D721Med (cell line): ENCODE measurements at regions not wholly inside any gene's neighbourhood (a gene's known extent, or its start where the extent isn't known, plus 50 kb on each side); places are given as distances from the start of the nearest gene placed in this dataset.

ENCODE experiments used
- DNase-seq: peaks from one replicate; pipeline ENCODE4 v3.0.0; 2011; ENCODE audit warnings: low spot score; ENCODE audit not compliant: insufficient read length
- FAIRE-seq: peaks from 2 replicates; lab custom pipeline; 2011; peaks lifted over from hg19 to GRCh38; lab: Jason Lieb, UNC
- TF ChIP-seq, protein P1 (sequence below): IDR thresholded peaks from 2 replicates; pipeline ENCODE4 v1.5.1; 2012; ENCODE audit warnings: mild to moderate bottlenecking, control low read depth; ENCODE audit not compliant: insufficient read depth; ENCODE audit errors: missing control alignments

DNA sequence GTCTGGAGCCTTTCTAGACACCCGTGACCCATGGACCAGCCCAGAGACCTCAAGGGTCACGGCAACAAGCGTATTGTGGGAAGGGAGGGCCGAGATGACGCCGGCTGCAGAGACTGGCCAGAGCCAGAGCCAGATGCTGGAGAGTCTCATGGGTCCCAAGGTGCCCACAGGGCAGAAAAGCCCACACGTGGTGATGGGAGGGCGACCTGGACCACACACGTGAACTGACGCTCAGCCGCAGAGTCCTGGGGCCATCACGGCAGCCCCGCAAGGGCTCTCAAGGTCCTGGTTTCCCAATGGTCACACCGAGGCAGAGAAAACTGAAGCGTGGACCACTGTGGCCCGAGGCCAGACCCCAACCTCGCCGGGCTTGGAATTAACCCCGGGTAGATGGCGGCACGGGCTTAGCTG lies 92.6 kb downstream of the YTHDF1 start:
- FAIRE-seq (no peak), DNase-seq (no peak)
- TF ChIP-seq, protein P1, sequence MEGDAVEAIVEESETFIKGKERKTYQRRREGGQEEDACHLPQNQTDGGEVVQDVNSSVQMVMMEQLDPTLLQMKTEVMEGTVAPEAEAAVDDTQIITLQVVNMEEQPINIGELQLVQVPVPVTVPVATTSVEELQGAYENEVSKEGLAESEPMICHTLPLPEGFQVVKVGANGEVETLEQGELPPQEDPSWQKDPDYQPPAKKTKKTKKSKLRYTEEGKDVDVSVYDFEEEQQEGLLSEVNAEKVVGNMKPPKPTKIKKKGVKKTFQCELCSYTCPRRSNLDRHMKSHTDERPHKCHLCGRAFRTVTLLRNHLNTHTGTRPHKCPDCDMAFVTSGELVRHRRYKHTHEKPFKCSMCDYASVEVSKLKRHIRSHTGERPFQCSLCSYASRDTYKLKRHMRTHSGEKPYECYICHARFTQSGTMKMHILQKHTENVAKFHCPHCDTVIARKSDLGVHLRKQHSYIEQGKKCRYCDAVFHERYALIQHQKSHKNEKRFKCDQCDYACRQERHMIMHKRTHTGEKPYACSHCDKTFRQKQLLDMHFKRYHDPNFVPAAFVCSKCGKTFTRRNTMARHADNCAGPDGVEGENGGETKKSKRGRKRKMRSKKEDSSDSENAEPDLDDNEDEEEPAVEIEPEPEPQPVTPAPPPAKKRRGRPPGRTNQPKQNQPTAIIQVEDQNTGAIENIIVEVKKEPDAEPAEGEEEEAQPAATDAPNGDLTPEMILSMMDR = no peak

DNA sequence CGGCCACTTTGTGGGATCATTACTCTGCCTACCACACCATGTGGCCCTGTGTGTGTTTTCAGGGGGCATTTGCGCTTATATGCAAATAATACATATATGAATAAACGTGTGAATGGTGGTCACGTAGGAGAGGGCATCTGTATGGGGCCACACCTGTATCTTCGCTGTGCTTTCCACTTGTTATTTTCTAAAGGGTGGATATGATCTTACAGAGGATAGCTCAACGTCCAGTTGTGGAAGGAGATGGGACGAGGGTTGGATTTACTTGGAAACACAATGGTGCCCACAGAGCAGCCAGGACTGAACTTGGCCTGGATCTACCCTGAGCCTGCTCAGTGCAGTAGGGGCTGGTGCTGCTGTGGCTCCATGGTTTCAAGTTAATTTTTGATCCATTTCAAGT lies 93.3 kb downstream of the YTHDF1 start:
- TF ChIP-seq, protein P1 = no peak
- FAIRE-seq (no peak), DNase-seq (no peak)

DNA sequence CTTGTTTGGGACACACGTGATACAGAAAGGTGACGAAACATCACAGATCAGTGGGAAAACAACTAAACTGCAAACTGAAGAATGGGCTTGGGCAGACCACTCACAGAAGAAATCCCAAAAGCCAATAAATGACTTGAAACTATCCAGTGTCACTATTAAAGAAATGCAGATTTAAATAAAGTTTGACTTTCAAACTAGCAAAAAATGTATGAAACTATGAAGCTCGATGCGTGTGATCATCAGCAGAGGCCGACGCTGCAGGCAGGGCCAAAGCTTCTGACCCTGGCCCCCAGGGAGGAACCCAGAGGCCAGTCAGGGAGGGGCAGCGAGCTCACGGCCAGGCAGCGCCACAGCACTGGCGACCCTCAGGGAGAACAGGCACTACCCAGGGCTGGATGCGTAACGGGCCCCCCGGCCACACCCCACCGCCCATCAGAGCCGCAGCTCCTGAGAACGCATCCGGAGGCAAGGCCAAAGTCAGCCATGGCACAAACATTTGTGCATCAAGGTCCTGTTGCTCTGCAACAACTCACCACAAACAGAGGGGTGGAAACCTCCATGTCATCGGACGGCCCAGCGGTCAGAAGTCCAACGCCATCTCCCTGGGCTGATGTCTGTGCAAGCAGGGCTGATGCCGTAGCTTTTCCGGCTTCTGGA lies 94.1 kb downstream of the YTHDF1 start:
- FAIRE-seq (no peak), DNase-seq (no peak)
- TF ChIP-seq, protein P1 = no peak

DNA sequence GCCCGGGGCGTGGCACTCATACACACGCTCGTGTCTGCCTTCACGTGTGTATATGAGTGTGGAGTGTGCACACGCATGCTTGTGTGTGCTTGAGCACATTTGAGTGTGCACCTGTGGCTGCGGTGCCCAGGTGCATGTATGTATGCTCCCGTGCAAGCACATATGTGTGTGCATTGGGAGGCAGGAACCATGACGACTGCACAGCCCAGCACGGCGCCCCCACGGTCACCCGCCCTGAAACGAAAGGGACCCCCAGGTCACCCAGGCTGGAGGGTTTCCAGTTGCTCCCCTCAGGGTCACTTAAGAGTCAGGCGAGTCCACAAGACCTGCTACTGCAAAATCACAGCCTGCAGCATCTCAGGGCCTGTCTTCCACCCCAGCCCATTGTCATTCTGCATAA lies 94.7 kb downstream of the YTHDF1 start:
- FAIRE-seq (no peak), DNase-seq (no peak)
- TF ChIP-seq, protein P1 = no peak

DNA sequence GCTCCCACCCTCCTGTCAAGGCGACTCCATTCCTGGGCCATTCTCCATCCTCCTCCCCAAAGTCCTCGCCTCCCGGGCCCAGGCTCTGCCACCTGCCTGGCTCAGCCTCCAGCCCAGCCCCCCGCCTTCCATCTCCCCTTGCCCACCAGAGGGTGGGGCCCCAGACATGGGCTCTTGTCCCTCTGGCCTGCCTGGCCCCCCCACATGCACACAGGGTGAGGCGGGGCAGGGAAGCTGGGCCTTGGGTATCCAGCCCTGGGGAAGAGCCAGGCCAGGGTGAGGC lies 95.2 kb downstream of the YTHDF1 start:
- FAIRE-seq (no peak), DNase-seq (no peak)
- TF ChIP-seq, protein P1 = no peak

DNA sequence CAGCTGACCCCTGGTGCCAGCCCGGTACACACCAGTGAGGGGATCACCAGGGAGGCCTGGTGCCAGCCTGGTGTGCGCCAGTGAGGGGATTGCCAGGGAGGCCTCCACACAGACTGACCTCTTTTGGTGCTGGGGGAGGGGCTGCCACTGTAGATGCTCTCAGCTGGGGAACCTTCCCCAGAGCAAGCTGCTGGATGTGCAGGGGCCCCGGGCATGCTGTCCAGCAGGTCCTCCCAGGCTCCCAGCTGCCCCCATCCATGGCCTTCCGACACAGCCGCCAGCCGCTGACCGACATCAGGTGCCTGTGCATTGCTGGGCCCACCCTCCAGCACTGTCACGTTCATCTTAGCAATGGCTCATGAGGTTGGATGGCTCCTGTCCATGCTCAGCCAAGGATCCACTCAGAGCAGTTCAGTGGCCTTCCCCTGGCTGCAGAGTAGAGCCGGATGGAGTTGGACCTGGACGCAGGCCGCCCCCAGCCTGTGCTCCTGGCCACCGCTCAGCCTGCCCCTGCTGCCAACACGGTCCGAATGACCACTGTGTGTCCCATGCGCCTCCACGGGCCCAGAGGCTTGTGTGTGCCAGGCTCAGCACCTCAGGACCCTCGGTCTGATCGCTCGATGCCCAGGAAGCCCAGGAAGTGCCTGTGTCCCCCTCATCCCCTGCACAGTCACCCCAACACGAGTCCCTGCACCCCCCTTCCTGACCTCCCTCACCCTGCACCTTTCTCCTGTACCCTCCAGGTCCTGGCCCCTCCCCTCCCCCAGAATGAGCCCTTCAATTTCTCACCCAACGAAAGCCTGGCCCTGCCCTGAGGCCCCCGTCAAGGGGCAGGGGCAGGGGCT lies 95.7 kb downstream of the YTHDF1 start:
- no peak for FAIRE-seq
- TF ChIP-seq, protein P1 = no peak
- no peak for DNase-seq

DNA sequence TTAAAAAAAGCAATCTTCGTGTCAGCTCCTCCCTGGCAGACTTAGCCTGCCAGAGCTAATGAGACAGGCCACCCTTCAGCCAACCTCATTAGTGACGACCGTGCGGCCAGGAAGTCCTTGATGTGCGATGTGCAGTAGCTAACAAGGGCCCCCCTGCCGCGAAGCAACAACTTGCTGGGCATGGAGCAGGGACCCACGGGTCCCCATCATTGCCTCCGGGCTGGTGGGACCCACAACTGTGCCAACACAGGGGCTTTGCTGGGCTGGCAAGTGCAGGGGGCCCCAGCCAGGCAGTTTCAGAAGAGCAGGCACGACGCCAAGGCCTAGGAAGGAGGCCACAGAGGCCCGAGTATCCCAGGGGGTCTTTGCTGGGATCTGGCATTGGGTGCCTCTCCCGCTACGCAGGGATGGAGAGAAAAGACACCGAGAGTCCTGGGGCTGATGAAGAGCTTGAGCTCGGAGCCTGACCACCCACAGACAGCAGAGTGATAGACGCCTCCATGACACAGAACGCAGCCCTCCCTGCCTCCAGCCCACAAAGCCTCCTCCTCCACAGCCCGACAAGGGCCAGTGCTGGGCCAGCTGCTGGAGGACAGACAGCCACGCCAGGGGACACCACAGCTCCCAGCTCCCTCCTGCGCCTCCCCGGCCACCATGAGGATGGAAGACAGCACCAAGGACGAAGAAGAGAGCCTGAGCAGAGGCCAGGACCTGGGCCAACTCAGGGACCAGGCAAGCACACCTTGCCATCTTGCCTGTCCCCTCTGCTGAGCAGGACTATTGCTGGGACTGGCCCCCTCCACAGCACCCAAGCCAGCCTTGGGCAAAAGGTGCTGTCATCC lies 96.6 kb downstream of the YTHDF1 start:
- DNase-seq = peak; percentile 93
- no peak for FAIRE-seq

More for the DNA sequence above, 96.6 kb downstream of the YTHDF1 start:
- TF ChIP-seq, protein P1 = no peak
